HG02623 (cell line): ENCODE measurements at regions not wholly inside any gene's neighbourhood (a gene's known extent, or its start where the extent isn't known, plus 50 kb on each side); places are given as distances from the start of the nearest gene placed in this dataset.
"Not testable (repeated sequence)": the region's sequence is repeated elsewhere in the genome, so short reads cannot be mapped to it uniquely, and the experiment has no call there.

Source experiments
- ATAC-seq: cut with Tn5 transposase; IDR thresholded peaks from one replicate; pipeline ENCODE4 v1.9.1; 2021; ENCODE audit warnings: moderate library complexity; ENCODE audit not compliant: unreplicated experiment

DNA sequence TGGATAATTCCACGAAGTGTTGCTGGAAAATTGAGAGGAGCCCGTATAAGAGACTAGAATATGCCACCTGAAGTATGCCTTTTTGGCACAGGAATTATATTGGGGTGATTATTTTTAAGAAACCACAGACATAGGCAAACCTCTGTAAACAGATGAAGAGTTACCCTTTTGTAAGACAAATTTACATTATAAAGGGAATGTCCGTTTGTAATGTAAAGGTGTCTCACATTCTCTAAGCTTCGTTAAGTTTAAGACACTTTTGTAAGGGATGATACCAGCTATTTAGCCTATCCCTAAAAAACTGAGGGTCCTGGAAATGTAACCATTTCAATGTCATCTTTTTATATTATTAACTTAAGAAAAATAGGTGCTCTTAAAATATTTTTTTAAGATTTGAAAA lies 432.8 kb upstream of the SYT4 start:
- ATAC-seq = no peak

DNA sequence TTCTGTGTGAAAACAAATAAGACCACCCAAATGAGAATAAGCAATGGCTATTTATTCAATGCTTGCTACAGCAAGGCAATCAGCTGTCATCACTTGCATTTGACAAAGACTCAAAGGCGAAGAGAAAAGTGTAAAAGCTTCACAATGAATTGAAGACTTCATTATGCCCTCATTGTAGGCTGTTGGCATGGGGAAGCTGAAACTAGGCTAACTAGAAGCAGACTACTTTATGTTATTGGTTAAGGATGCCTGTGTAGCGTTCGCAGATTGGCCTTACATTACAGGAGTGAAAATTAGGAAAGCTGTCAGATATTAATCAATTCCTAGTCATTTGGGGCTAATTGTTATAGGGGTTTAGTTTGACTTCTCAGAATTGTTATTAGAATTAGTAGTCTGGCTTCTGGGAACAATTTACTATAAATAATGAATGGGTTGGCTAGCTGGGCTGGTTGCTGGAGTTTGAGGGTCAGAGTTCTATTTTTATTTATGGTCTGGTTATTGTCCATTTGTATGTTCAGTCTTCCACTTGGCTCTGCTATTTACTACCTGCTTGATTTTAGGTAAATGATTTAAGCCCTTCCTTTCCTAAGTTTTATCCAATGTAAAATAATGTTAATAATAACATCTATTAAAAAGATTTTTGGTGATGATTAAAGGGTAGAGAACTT lies 437.2 kb upstream of the SYT4 start:
- no peak for ATAC-seq

DNA sequence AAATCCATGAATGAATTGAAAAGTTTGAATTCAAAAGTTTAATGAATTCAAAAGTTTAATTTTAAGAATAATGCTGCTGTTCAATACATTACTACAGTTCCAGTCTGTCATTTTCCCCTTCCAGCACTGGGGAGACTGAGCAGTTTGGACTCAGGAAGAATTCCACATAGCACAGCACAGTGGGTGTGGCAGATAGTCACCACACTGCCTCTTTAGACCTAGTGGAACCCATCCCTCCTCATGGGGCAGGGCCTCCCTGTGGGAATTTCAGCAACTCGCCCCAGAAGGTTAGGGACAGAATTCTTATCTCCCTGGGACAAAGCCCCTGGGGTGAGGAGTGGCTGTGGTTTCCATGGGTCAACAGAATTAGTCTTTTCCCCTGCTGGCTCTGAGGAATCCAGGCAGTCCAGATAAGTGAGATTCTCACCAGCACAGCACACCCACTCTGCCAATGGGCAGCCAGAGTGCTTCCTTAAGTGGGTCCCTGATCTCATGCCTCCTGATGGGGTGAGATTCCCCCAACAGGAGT lies 442.0 kb upstream of the SYT4 start:
- no peak for ATAC-seq

DNA sequence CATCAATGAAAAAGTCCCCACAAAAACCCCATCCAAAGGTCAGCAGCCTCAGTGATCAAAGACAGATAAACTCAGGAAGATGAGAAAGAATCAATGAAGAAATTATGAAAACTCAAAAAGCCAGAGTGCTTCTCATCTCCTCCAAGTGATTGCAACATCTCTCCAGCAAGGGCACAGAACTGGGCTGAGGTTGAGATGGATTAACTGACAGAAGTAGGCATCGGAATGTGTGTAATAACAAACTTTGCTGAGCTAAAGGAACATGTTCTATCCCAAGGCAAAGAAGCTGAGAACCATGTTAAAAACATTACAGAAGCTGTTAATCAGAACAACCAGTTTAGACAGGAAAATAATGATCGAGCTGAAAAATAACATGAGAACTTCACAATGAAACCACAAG lies 442.8 kb upstream of the SYT4 start:
- ATAC-seq = no peak

DNA sequence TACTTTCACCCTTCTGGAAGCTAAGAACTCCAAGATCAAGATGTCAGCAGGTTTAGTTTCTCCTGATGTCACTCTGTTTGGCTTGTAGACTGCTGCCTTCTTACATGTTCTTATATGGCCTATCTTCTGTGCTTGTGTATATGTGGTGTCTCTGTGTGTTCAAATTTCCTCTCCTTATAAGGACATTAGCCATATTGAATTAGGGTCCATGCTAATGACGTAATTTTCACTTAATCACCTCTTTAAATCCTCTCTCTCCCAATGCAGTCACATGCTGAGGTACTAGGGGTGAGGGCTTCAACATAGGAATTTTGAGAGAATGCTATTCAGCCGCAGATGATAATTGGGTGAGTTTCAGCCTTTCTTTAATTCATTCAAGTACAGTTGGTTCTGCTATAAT lies 458.3 kb upstream of the SYT4 start:
- no peak for ATAC-seq

DNA sequence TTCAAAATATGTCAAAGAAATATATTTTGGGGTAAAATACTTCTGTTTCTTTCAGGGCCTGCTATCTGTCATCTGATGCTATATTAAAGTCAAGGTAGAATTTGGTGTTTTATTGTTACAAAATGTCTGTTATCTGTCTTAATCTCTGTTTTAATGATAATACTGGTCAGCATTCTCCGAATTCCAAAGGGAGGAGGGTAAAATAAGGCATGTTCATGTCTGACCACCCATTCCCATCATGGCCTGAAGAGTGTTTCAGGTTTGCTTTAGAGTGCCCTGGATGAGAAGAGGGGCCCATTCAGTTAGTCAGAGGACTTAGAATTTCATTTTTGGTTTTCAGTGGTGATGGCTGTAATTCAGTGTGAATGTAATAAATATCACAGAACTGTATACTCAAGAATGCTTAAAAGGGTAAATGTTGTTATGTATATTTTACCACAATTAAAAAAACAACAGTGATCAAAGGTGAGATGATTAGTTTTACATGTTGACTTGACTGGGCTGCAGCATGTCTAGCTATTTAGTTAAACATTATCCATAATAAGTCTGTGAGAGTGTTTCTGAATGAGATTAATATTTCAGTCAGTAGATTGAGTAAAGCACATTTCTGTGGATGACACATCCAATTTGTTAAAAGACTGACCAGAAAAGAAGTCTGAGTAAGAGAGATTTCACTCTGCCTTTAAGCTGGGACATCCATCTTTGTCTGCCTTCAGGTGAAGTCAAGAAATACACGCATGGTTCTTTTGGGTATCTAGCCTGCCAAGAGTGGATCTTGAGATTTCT lies 467.9 kb upstream of the SYT4 start:
- no peak for ATAC-seq

DNA sequence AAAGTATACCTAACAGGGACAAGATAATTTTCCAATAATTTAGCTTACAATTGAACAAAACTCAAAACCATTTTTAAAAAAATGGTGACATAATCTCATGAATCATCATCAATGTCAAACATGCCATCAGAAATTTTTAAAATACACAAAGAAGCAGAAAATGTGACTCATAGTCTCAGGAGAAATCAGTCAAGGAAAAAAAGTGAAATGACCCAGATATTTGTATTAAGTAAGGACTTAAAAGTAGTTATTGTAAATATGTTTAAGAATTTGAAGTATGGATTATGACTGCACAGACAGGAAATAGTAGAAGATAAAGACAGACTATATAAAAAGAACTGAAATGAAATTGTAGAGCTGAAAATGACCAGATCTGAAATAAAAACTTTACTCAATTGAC lies 473.9 kb upstream of the SYT4 start:
- ATAC-seq = no peak

DNA sequence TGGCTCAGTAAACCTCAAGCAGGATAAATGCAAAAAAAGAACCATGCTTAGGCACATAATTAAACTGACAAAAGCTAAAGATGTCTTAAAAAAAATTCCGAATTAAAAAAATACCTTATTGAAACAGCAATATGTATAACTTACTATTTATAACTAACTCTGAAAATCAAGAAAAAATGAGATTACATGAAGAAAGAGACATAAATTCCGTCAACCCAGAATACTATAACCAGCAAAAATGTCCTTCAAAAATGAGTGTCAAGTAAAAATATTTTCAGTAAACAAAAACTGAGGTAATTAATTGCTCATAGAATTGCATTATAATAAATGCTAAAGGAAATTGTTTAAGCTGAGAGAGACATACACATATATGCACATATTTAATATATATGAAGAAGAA lies 474.5 kb upstream of the SYT4 start:
- no peak for ATAC-seq

DNA sequence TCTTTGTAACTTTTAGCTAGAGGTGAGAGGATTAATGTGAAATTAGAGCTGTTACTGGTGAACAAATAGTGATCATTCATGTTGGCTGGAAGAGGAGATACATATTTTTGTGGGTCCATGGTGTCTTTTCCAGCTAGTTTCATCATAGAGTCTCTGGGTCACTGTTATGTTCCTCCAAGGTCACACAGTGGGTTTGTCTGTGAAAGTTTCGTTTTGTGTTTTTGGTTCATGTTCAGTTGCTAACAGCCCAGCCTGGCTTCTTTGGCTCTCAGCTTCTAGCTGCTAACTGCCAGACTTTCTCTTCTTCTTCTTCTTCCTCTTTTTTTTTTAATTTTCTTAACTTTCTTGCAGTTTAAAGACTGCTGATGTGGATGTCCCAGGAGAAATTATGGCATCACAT lies 480.0 kb upstream of the SYT4 start:
- ATAC-seq = no peak

DNA sequence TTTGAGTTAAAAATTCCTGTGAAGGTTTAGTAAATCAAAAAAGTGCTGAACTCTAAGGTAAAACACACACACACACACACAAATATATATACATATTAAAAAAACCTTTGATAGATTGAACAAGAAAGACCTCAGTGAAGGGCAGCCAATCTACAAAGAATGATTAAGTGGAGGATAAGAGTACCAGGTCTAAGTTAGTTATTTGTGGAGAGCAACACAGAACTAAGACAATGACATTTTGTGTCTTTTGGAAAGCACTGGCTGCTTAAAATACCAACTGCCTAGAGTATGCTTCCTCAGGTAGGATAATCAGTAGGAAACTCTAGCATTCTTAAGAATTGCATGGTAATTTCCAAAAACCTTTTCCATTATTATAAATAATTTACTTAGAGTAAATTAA lies 481.4 kb upstream of the SYT4 start:
- no peak for ATAC-seq

DNA sequence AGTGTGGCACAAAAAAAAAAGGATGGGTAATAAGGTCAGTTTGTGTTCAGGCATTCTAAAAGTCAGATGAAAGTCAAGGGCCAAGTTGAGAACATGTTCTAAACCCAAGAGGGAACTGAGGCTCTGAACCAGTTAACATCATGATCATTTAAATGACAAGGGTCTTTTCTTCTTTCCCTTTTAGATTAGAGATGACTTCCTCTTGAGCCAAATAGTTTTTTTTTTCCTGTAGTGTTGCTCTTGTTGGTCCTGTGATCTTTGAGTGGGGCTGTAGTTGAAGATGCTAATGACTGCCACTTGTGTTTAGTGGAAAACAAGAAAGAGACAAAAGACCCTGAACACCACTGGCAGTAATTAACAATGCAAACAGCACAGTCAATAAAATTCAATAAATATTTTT lies 482.7 kb upstream of the SYT4 start:
- ATAC-seq = no peak

DNA sequence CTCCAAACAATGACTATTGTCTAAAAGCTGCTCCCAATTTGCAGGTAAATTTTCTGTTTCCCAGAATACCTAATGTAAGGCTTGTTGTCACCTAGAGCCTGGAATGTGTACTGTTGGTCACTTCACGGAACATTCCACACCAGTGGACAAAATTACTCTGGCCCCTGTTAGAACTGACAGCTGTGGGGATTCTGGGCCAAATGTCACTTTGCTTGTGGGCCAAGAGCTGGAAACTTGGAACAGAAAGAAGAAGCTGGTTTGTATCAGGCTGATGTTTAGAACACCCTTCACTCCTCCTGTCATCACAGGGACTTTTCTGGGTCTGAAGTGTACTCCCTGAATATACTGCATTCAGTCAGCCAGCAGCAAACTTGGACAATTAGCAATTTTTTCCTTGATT lies 495.6 kb upstream of the SYT4 start:
- no peak for ATAC-seq

DNA sequence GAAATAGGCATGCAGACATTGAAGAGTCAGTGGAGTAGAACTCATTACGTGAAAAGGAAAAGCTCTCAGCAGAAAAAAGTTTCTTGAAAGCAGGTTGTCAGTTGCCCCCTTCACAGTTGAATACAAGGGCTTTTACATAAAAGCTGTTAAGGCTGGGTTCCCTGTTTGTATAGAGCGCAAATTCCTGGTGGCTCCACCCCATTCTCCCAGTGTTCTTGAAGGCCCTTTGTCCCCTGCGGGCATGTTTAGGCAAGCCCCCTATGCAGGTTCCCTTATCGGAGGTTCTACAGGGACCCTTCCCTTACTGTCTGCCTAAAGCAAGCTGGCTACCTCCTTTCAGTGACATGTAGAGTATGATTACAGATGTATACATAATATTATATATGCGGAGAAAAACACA lies 497.2 kb upstream of the SYT4 start:
- ATAC-seq = no peak

DNA sequence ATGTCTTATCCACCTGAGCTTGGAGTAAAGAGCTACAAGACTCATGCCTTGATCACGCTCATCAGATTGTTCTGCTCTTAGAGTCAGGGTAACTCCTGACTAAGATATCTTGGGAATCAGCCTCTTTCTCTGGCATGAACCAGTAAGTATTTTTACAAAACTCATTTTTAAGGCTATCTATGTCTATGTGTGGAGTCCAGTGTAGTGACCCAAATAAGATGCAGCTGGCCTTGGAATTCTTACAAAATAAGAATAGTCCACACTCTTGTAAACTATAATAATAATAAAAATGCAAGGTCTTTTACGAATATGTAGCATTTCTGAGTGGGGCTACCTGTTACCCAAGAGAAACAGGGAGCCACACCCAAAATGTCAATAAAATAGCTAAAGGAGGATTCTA lies 498.3 kb upstream of the SYT4 start:
- no peak for ATAC-seq

DNA sequence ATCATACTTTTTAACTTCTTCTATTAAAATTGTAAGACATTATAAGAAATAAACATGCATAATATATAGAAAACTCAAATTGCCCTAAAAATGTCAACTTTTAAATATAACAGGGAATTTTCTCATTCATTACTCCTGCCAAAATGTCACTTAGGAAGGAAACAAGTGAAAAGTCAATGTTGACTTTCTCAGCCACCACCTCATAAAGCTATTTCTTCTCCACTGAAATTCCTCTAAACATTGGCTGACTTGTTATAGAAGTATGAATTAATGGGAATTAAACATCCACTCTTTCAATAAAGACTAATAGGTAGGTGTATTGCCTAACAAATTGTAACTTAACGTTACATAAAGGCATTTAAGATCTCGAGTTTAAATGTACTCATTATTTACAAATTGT lies 499.7 kb upstream of the SYT4 start:
- ATAC-seq = no peak

DNA sequence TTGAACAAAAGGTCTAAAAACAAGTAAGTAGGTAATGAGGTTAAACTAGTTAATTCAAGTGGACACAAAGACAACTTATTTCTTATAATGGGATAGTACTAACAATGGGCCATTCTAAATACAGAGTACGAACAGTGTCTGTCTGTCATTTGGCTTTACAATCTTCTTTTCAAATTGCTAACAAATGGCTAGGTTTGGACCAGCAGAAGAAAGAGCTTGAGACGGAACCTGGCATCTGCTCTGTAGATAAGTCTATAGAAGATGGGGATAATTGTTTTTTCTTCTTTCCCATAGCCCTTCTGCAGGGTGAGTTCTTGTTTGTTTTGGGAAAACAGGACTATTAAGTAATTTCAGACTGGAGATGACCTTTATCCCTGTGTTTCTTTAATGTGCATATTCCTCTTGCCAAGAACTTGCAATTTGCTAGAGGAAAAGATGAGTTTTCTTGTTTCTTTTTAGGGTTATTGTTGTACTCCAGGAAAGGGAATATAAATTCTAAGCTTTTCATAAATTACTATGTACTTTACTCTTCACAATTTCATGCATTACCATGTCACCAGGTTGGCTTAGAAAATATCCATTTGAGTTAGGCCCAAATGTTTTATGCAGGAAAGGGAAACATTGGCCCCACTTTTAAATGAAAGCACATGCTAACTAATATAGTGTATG lies 500.5 kb upstream of the SYT4 start:
- ATAC-seq = no peak

DNA sequence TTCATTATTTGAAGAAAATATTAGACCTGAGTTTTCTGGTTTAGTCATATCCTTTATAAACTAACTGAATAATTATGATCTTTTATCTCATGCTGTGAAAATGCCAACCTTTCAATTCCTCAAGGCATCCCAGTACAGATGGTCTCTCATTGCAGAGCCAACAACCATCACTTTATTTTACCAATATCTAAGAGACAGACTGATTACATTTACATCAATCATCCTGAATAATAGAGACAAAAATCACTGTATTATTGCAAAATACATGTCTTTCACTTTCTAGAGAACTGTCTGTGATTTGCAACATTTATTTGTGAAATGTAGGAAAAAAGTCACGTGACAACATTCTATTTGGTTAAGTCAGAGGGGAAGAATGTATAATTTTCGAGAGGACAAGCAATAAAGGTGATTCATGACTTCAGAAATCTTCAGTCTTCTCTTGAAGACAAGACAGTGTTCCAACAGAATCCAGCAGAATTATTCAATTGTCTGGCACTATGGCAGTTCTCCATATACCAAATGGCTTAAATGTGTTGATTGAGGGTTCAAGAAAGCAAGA lies 503.6 kb upstream of the SYT4 start:
- ATAC-seq = no peak

DNA sequence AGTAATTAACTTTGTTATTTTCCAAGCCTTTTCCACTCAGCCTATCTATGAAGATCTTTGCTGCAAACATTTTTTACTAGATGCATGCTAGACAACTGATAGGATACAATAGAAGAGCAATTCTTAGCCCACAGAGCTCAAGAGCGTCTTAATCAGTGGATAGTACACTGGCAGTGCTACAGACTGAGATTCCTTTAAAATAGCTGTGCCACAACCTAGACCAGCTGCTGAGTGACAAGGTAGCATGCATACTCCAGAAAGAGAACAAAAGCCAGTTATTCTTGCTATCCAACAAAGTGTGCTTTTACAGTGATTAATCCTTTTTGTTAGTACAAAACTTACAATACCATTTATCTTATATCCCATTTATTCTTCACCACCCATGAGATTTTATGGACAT lies 507.9 kb upstream of the SYT4 start:
- no peak for ATAC-seq

DNA sequence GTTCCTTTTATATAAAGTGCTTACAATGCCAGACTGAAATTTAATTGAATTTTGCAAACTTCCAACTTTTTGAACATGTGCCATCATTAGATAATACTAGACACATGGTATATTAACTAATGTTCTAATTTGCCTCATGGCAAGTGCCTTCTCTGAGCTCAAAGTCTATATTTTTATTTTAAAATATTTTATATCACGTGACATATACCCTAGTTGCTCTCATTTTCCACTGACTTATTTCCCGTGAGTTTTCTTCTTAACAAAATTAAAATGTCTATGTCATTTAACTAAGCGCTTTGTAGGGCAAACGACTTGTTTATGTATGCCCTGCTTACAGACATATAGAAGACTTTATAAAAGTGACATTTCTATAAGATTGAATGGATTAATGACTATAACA lies 509.6 kb upstream of the SYT4 start:
- no peak for ATAC-seq

DNA sequence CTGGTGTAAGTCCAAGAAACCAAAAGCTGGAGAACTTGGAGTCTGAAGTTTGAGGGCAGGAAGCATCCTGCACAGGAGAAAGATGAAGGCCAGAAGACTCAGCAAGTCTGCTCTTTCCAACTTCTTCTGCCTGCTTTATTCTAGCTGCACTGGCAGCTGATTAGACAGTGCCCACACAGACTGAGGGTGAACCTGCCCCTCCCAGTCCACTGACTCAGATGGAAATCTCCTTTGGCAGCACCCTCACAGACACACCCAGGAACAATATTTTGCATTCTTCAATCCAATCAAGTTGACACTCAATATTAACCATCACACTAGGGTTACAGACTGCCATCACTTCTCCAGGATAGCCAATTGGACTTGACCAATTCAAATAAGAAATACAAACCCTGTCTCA lies 510.4 kb upstream of the SYT4 start:
- ATAC-seq = not testable (repeated sequence)

DNA sequence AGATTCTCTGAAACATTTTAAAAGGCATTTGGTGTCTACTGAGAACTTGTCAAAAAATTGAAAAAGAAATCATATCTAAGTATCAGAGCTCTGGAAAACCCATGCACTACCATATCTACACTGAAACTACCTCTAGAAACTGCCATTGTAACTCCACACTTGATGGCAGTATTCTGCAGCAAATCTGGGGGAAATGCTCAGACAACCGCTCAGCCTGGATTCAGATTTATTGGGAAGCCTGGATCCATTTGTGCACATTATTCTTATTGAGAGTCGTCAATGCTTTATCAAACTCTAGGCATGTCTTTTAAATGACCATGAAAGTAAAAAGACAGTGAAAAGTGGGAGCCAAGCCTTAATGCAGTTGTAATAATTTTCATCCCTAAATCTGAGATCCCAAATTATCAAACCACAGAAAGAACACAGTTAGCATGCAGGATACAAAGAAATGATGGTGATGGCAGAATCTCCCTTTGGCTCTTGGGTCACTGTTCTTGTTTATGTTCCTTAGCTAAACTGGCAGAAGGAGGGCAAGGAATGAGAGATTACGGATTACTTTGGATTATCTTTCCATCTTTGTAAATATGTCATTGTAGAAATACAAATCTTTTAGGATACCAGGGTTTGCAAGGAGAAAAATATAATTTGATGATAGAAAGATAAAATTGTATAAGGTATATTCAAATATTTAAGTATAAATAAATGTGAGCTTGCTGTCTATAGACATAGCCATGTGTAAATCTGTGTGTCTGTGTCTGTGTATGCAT lies 512.1 kb upstream of the SYT4 start:
- no peak for ATAC-seq
